Activated naive CD8-positive, alpha-beta T cell treated with anti-CD3 and anti-CD28 coated beads, Interleukin-2, amount 50 U/mL, for 24 hours (primary cell): ENCODE measurements at regions not wholly inside any gene's neighbourhood (a gene's known extent, or its start where the extent isn't known, plus 50 kb on each side); places are given as distances from the start of the nearest gene placed in this dataset.
"Not testable (repeated sequence)": the region's sequence is repeated elsewhere in the genome, so short reads cannot be mapped to it uniquely, and the experiment has no call there.

Source experiments
- ATAC-seq: fragments of 150-1000 bp; cut with Tn5 transposase; one replicate; pipeline ENCODE4 v1.10.0; 2021
- DNase-seq: peaks from one replicate; pipeline ENCODE4 v3.0.0; 2021
- H3K27ac Mint-ChIP-seq: one replicate; pipeline ENCODE4 v1.8.0; 2021; ENCODE audit warnings: mild to moderate bottlenecking, mixed read lengths
- H3K27me3 Mint-ChIP-seq: one replicate; pipeline ENCODE4 v1.8.0; 2021; ENCODE audit warnings: mixed read lengths
- H3K36me3 Mint-ChIP-seq: one replicate; pipeline ENCODE4 v1.8.0; 2021; ENCODE audit warnings: low read depth, mixed read lengths
- H3K4me1 Mint-ChIP-seq: one replicate; pipeline ENCODE4 v1.8.0; 2021; ENCODE audit warnings: mixed read lengths
- H3K4me3 Mint-ChIP-seq: one replicate; pipeline ENCODE4 v1.8.0; 2021; ENCODE audit warnings: mild to moderate bottlenecking, moderate library complexity, mixed read lengths
- H3K9me3 Mint-ChIP-seq: one replicate; pipeline ENCODE4 v1.8.0; 2021; ENCODE audit warnings: mixed read lengths

DNA sequence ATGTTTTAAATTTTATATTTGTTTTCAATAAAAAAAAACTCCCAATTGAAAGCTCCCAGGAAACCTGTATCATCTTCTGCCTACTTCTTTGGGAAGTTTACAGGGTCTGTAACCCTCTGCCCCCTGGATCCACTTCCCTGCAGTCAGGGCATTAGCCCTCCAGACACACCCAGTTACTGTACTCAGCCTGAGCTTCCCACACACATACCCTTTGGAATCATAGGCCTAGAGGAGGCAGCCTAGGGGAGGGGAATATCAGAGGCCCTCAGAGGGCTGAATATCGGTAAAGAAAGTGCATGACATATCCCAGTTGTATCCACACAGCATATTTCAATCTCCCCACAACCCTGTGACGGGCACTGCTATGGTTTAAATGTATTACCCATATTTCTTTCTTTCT, 56.2 kb upstream of the TFPI start:
- H3K36me3 Mint-ChIP-seq, ATAC-seq, H3K4me3 Mint-ChIP-seq, H3K27ac Mint-ChIP-seq, H3K4me1 Mint-ChIP-seq, H3K27me3 Mint-ChIP-seq, H3K9me3 Mint-ChIP-seq, DNase-seq: not testable (repeated sequence)

DNA sequence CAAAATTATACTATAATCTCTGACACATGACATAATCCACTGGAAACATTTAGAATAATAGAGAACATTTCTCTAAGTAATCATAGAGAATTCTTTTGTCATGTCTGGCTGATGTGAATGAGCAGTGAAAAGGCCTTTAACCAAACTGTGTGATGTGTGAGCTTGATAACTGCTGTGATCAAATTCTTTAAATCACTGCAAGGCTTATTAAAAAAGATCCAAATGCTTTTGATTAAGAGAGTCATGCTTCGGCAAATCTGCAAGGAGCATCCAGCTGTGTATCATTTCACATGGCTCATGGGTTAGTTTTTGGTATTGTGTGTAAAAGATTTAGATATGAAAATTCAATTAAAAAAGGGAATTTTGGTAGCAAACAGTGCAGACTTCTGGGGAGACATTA, 58.6 kb upstream of the TFPI start:
- ATAC-seq: no peak
- H3K4me1 Mint-ChIP-seq: no peaks in the 10 kb centered on the region
- no peaks in the 10 kb centered on the region for H3K27me3 Mint-ChIP-seq
- H3K27ac Mint-ChIP-seq: no peak overlapping the region
- H3K36me3 Mint-ChIP-seq: no peaks in the 10 kb centered on the region
- H3K9me3 Mint-ChIP-seq: no peaks in the 10 kb centered on the region
- no peak overlapping the region for H3K4me3 Mint-ChIP-seq
- no peak for DNase-seq

DNA sequence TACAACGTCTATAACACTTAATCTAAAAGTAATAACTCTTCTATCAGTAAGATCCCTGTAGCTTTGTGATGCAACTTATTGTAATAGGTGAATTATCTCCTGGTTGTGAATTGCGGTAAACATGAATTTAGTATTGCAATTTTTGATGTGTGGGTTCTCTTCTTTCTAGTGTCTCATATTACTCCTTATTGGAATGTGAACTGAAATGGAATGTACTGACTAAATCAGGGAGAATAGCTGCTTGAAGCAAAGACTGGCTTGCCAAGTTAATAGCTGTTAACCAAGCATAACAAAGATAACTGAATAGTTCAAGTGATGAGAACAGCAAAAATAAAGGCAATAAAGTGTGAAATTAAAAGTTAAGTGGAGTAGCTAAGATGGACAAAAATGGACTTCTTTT, 60.5 kb upstream of the TFPI start:
- ATAC-seq (no peak), DNase-seq (no peak)
- H3K4me1 Mint-ChIP-seq: no peaks in the 10 kb centered on the region
- no peaks in the 10 kb centered on the region for H3K36me3 Mint-ChIP-seq
- no peaks in the 10 kb centered on the region for H3K9me3 Mint-ChIP-seq
- H3K4me3 Mint-ChIP-seq: no peak overlapping the region
- H3K27me3 Mint-ChIP-seq: no peaks in the 10 kb centered on the region
- H3K27ac Mint-ChIP-seq: no peak overlapping the region

DNA sequence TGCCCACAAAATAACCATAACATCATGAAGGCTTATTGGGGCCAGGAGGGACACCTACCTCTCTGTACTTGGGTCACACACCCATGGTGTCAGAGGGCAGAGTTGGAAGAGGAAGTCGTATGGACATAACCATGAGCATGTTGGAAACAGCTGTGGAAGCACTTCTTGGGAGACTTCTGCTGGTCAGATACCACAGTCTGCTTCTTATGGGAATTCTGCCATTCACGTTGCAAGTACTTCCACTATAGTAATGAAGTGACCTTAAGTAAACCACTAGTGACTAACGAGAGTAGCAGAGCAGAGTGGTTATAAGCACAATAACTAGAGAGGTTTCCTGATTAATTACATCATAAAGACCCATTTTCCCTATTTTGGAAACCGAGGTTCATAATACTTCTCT, 61.1 kb upstream of the TFPI start:
- Mint-ChIP-seq H3K36me3 (no peaks in the 10 kb centered on the region), H3K4me1 (no peaks in the 10 kb centered on the region), H3K9me3 (no peaks in the 10 kb centered on the region), H3K27me3 (no peaks in the 10 kb centered on the region), H3K27ac (no peak overlapping the region), H3K4me3 (no peak overlapping the region)
- DNase-seq: no peak
- ATAC-seq: no peak

- Mint-ChIP-seq H3K27me3 (no peaks in the 10 kb centered on the region), H3K27ac (no peak overlapping the region), H3K4me3 (no peak overlapping the region), H3K9me3 (no peaks in the 10 kb centered on the region), H3K36me3 (no peaks in the 10 kb centered on the region), H3K4me1 (no peaks in the 10 kb centered on the region)
- DNase-seq (no peak), ATAC-seq (no peak)
Observed at GRCh38 chr2:187615902-187616301, 61.7 kb upstream of the TFPI start.

DNA sequence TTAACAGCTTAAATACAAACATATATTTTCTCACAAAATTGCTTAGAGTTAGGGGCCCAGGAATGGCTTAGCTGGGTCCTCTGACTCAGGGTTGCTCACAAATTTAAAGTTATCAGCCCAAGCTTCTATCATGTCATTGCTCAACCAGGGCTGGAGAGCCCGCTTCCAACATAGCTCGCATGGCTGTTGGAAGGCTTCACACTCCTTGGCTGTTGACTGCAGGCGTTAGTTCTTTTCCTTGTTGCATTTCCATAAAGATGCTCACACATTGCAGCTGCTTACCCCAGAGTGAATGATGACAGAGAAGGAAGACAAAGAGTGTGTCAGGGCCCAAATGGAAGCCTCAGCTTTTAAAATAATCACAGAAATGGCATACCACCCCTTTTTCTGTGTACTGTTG, 62.9 kb upstream of the TFPI start:
- no peaks in the 10 kb centered on the region for H3K4me1 Mint-ChIP-seq
- H3K9me3 Mint-ChIP-seq: no peaks in the 10 kb centered on the region
- no peak overlapping the region for H3K4me3 Mint-ChIP-seq
- H3K36me3 Mint-ChIP-seq: no peaks in the 10 kb centered on the region
- no peak overlapping the region for H3K27ac Mint-ChIP-seq
- DNase-seq (no peak), ATAC-seq (no peak)
- H3K27me3 Mint-ChIP-seq: no peaks in the 10 kb centered on the region

DNA sequence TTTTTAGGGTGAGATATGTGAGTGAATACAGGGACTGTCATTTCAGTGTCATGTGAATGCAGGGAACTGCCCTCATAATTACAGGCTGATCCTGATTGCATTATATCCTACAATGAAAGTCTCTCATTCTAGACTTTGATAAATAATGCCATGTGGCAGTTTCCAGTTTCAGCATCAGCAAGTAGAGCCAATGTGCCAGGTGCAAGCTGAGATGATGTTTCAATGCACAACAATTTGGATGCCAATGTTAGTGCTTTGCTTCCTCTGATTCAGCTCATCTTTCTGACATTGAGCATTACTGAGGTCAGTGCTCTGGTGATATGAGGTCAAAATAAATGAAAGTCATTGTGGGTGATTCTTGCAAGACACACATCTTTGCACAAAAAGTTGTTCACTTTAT, 63.7 kb upstream of the TFPI start:
- H3K27ac Mint-ChIP-seq: no peak overlapping the region
- no peaks in the 10 kb centered on the region for H3K4me1 Mint-ChIP-seq
- H3K27me3 Mint-ChIP-seq: no peaks in the 10 kb centered on the region
- ATAC-seq (no peak), DNase-seq (no peak)
- no peak overlapping the region for H3K4me3 Mint-ChIP-seq
- H3K36me3 Mint-ChIP-seq: no peaks in the 10 kb centered on the region
- no peaks in the 10 kb centered on the region for H3K9me3 Mint-ChIP-seq

DNA sequence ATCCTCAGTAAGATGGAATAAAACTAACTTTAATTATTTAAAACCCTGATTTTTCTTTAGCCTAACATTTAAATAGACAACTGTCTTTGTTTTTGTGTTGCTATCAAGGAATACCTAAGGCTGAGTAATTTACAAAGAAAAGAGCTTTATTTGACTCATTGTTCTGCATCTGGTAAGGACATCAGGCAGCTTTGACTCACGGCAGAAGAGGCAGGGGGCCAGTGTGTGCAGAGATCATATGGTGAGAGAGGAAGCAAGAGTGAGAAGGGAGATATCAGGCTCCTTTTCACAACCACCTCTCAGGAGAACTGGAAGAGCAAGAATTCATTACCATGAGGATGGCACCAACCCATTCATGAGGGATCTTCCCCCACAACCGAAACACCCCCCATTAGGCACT, 64.6 kb upstream of the TFPI start:
- Mint-ChIP-seq H3K4me3 (no peak overlapping the region), H3K9me3 (no peaks in the 10 kb centered on the region), H3K27me3 (no peaks in the 10 kb centered on the region), H3K27ac (no peak overlapping the region), H3K36me3 (no peaks in the 10 kb centered on the region), H3K4me1 (no peaks in the 10 kb centered on the region)
- DNase-seq (no peak), ATAC-seq (no peak)

DNA sequence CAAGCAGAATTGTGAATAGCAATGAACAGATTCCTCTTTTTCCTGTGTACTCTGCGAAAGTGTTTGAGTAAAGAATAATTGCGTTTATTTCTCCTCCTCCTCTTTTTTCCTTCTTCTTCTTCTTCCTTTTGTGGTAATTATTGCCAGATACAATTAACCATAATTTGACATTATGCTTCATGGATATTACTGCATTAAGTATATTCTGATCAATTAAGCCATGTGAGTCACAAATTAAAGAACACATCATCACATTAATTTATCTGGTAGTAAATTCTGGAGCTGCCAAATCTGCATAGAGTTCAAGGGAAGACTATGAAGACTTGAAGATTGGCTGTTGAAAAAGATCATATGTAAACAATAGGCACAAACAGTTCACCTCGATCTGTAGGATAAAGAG, 72.9 kb upstream of the TFPI start:
- H3K27ac Mint-ChIP-seq: no peak overlapping the region
- H3K27me3 Mint-ChIP-seq: no peaks in the 10 kb centered on the region
- ATAC-seq: no peak
- H3K36me3 Mint-ChIP-seq: no peaks in the 10 kb centered on the region
- DNase-seq: no peak
- H3K4me3 Mint-ChIP-seq: no peak overlapping the region
- no peaks in the 10 kb centered on the region for H3K4me1 Mint-ChIP-seq
- peaks cover 13% of the 10 kb centered on the region for H3K9me3 Mint-ChIP-seq

- not testable (repeated sequence) for DNase-seq, H3K4me1 Mint-ChIP-seq, H3K4me3 Mint-ChIP-seq, H3K9me3 Mint-ChIP-seq, H3K27ac Mint-ChIP-seq, H3K27me3 Mint-ChIP-seq, H3K36me3 Mint-ChIP-seq, ATAC-seq
Observed at GRCh38 chr2:187636731-187637391, 82.6 kb upstream of the TFPI start.

GRCh38 chr2:187637392-187637740, 83.1 kb upstream of the TFPI start:
- not testable (repeated sequence) for H3K4me3 Mint-ChIP-seq, ATAC-seq, H3K27me3 Mint-ChIP-seq, H3K4me1 Mint-ChIP-seq, H3K27ac Mint-ChIP-seq, H3K36me3 Mint-ChIP-seq, DNase-seq, H3K9me3 Mint-ChIP-seq

DNA sequence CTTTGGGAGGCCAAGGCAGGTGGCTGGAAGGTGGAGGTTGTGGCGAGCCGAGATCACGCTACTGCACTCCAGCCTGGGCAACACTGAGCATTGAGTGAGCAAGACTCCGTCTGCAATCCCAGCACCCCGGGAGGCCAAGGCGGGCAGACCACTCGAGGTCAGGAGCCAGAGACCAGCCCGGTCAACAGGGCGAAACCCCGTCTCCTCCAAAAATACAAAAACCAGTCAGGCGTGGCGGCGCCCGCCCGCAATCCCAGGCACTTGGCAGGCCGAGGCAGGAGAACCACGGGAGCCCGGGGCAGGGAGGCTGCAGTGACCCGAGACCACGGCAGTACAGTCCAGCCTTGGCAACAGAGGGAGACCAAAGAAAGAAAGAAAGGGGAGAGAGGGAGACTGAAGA, 83.5 kb upstream of the TFPI start:
- not testable (repeated sequence) for H3K4me3 Mint-ChIP-seq, H3K36me3 Mint-ChIP-seq, DNase-seq, ATAC-seq, H3K4me1 Mint-ChIP-seq, H3K27ac Mint-ChIP-seq, H3K27me3 Mint-ChIP-seq, H3K9me3 Mint-ChIP-seq

DNA sequence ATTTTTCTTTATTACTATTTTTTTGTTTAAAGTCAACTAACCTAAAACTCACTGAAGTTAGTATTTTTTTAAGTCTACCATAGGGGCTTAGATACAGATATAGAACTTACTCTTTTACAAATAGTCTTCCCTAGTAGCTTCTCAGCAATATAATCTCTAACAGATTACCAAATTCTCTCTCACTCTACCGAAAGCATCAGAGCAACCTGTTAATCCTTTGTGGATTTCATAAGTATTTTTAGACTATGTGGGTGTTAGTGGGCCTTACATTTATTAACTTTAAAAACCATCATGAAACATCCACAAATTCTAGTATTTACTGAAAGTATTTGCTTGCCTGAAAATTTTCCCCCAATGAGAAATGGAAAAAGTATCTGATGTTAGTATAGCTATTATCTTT, 84.6 kb upstream of the TFPI start:
- Mint-ChIP-seq H3K27me3 (no peaks in the 10 kb centered on the region), H3K9me3 (peaks cover 3% of the 10 kb centered on the region), H3K4me1 (no peaks in the 10 kb centered on the region), H3K27ac (no peak overlapping the region), H3K36me3 (no peaks in the 10 kb centered on the region), H3K4me3 (no peak overlapping the region)
- no peak for DNase-seq
- no peak for ATAC-seq

GRCh38 chr2:187640926-187641510, 86.8 kb upstream of the TFPI start:
- DNase-seq (no peak), ATAC-seq (no peak)
- Mint-ChIP-seq H3K4me1 (no peaks in the 10 kb centered on the region), H3K9me3 (peaks cover 3% of the 10 kb centered on the region), H3K36me3 (no peaks in the 10 kb centered on the region), H3K27me3 (no peaks in the 10 kb centered on the region), H3K4me3 (no peak overlapping the region), H3K27ac (no peak overlapping the region)

DNA sequence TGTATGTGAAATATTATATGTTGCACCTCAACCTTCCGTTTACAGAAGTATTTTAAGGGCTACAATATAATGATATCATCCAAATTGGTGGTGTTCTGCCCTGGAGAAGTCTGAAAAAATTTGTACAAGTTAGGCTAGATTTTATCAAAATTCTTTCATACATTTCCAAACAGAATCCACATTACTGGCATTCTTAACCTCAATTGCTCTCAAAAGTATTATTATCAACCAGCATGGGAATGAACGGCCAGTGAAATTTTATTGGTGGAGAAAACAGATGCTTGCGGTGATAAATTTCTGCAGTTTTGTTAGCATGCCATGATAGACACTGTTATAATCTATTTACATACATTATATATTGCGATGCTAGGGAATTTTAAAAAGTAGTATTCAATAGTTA, 88.3 kb upstream of the TFPI start:
- no peak for ATAC-seq
- Mint-ChIP-seq H3K36me3 (no peaks in the 10 kb centered on the region), H3K9me3 (no peaks in the 10 kb centered on the region), H3K4me1 (no peaks in the 10 kb centered on the region), H3K27me3 (no peaks in the 10 kb centered on the region), H3K27ac (no peak overlapping the region), H3K4me3 (no peak overlapping the region)
- DNase-seq: no peak

DNA sequence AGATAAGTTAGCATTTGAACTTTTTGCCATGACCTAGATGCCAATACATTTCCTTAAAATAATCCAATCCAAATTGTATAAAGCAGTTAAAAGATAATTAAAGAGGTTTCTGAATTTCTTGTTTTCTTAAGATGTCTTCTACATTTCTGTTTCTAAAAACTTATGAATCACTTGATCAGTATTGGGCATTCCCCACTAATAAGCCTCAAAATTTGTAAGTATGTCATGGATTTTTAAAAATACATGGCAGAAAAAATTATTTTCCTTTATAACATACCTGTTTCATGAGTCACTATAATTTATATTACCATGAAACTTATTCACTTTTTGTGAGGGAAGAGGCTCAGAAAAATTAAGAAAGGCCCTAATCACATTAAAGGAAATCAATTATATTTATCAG, 90.3 kb upstream of the TFPI start:
- DNase-seq (no peak), ATAC-seq (no peak)
- no peaks in the 10 kb centered on the region for H3K36me3 Mint-ChIP-seq
- no peaks in the 10 kb centered on the region for H3K27me3 Mint-ChIP-seq
- no peak overlapping the region for H3K27ac Mint-ChIP-seq
- no peaks in the 10 kb centered on the region for H3K4me1 Mint-ChIP-seq
- no peak overlapping the region for H3K4me3 Mint-ChIP-seq
- no peaks in the 10 kb centered on the region for H3K9me3 Mint-ChIP-seq
